Psoas muscle (tissue), 7 donors: ENCODE measurements at regions not wholly inside any gene's neighbourhood (a gene's known extent, or its start where the extent isn't known, plus 50 kb on each side); places are given as distances from the start of the nearest gene placed in this dataset.

ENCODE experiments used
- ATAC-seq, 4 donors: fragments of 200-7000 bp; cut with Tn5 transposase; one replicate each; pipeline ENCODE4 v1.9.1; 2020; ENCODE audit warnings: moderate library complexity in 3 of 4, mild to moderate bottlenecking in 2 of 4
- DNase-seq, 2 donors: peaks; one replicate each; pipeline ENCODE4 v3.0.0-alpha.2; 2020
- H3K27ac ChIP-seq: fragments of 200-600 bp; one replicate; pipeline ENCODE4 v1.8.0; 2022
- H3K27me3 ChIP-seq, 3 donors: fragments of 200-600 bp in 1 of 3; one replicate each; pipeline versions ENCODE4 v1.6.1 to v1.8.0; 2013 to 2022; ENCODE audit warnings: low read length in 2 of 3, mild to moderate bottlenecking in 2 of 3, moderate library complexity in 1 of 3; ENCODE audit not compliant: insufficient read depth in 3 of 3
- H3K36me3 ChIP-seq, 2 donors: fragments of 200-600 bp in 1 of 2; one replicate each; pipeline versions ENCODE4 v1.6.1 to v1.8.0; 2013 to 2022; ENCODE audit warnings: low read depth in 1 of 2, mild to moderate bottlenecking in 1 of 2, moderate library complexity in 1 of 2; ENCODE audit not compliant: insufficient read depth in 1 of 2
- H3K4me1 ChIP-seq: fragments of 200-600 bp; one replicate; pipeline ENCODE4 v1.8.0; 2022
- H3K4me3 ChIP-seq: fragments of 200-600 bp; one replicate; pipeline ENCODE4 v1.8.0; 2022; ENCODE audit warnings: mild to moderate bottlenecking
- H3K9me3 ChIP-seq: fragments of 200-600 bp; one replicate; pipeline ENCODE4 v1.8.0; 2022
- CTCF ChIP-seq: fragments of 200-600 bp; IDR thresholded peaks from one replicate; pipeline ENCODE4 v1.8.0; 2022; ENCODE audit warnings: antibody characterized with exemption
- WGBS, 3 donors: extraction: QIAGEN DNeasy Blood & Tissue Kit; methylation state at CpG; one replicate each; pipeline versions ENCODE4 v1.1.6 to v1.1.7; 2013; 5-methylcytosine and 5-hydroxymethylcytosine counted together
- intact Hi-C, 2 donors: fragments of 100-400 bp; cut with DNase I; formaldehyde crosslinking; loops; one replicate each; pipeline versions ENCODE4 v1.11.0 to v1.14.2; 2022
- donor health status: healthy with polysubstance abuse.
- donor health status: DM: no; HTN: no; CAD: no; lungs with moderate emphysema.
- donor health status: Bipolar disorder and iron deficiency.
- donor health status: healthy.
- donor health status: DM: yes; HTN: yes; CAD: no.
- donor health status: DM: no; HTN: no; CAD: no.
- donor health status: DM: yes; HTN: yes; CAD: no.

- intact Hi-C loops, result no loop called here
- 47 to 61% (median 54%) methylated on average over 3 of the region's 3 CpGs for WGBS, 3 donors
- peak in 2 of 4 donors; percentile 45 to 54 for ATAC-seq
- no peaks in the 10 kb centered on the region for H3K4me1 ChIP-seq
- no peaks in the 10 kb centered on the region for H3K27me3 ChIP-seq
- no peak for DNase-seq
- no peak overlapping the region for H3K27ac ChIP-seq
- no peak for TF ChIP-seq CTCF
- no peaks in the 10 kb centered on the region for H3K9me3 ChIP-seq
- H3K36me3 ChIP-seq, result no peaks in the 10 kb centered on the region
- H3K4me3 ChIP-seq, result no peak overlapping the region
Measured at GRCh38 chr3:66655044-66655443, 154.2 kb upstream of the LRIG1 start.

GRCh38 chr3:66655671-66656070 is 154.8 kb upstream of the LRIG1 start:
- no peaks in the 10 kb centered on the region for H3K4me1 ChIP-seq
- ATAC-seq, result peak in 2 of 4 donors; percentile 74 to 77
- H3K36me3 ChIP-seq, result no peaks in the 10 kb centered on the region
- H3K27me3 ChIP-seq, result no peaks in the 10 kb centered on the region
- intact Hi-C loops, result no loop called here
- no peak for TF ChIP-seq CTCF
- no peak overlapping the region for H3K27ac ChIP-seq
- H3K9me3 ChIP-seq, result no peaks in the 10 kb centered on the region
- no peak overlapping the region for H3K4me3 ChIP-seq
- WGBS, 3 donors, result 41 to 64% (median 52%) methylated on average over 8 of the region's 8 CpGs
- DNase-seq, result no peak

GRCh38 chr3:66656609-66657008 is 155.8 kb upstream of the LRIG1 start:
- intact Hi-C loops, result no loop called here
- DNase-seq (no peak), ATAC-seq (peak in 1 of 4 donors; percentile 32)
- Histone ChIP-seq H3K4me1 (no peaks in the 10 kb centered on the region), H3K4me3 (no peak overlapping the region), H3K27ac (no peak overlapping the region), H3K27me3 (no peaks in the 10 kb centered on the region), H3K36me3 (no peaks in the 10 kb centered on the region), H3K9me3 (no peaks in the 10 kb centered on the region)
- 36 to 59% (median 50%) methylated on average over 8 of the region's 8 CpGs for WGBS, 3 donors
- TF ChIP-seq CTCF, result no peak

- TF ChIP-seq CTCF, result no peak
- intact Hi-C loops, result no loop called here
- no peaks in the 10 kb centered on the region for H3K9me3 ChIP-seq
- H3K4me3 ChIP-seq, result no peak overlapping the region
- no peak for ATAC-seq
- no peaks in the 10 kb centered on the region for H3K27me3 ChIP-seq
- no peak for DNase-seq
- no peaks in the 10 kb centered on the region for H3K36me3 ChIP-seq
- H3K4me1 ChIP-seq, result no peaks in the 10 kb centered on the region
- WGBS, 3 donors, result 79 to 94% (median 87%) methylated on average over 1 of the region's 1 CpG
- H3K27ac ChIP-seq, result no peak overlapping the region
Measured at GRCh38 chr3:66659056-66659455, 158.2 kb upstream of the LRIG1 start.

- H3K27ac ChIP-seq, result no peak overlapping the region
- no peak for TF ChIP-seq CTCF
- WGBS, 3 donors, result 90 to 96% (median 91%) methylated on average over 4 of the region's 4 CpGs
Measured at GRCh38 chr3:66661628-66662027, 160.8 kb upstream of the LRIG1 start.

More at GRCh38 chr3:66661628-66662027, 160.8 kb upstream of the LRIG1 start:
- H3K4me3 ChIP-seq, result no peak overlapping the region
- intact Hi-C loops, result no loop called here
- DNase-seq, result no peak
- no peak for ATAC-seq
- H3K27me3 ChIP-seq, result no peaks in the 10 kb centered on the region
- H3K36me3 ChIP-seq, result no peaks in the 10 kb centered on the region
- H3K4me1 ChIP-seq, result peaks cover 12% of the 10 kb centered on the region
- no peaks in the 10 kb centered on the region for H3K9me3 ChIP-seq
